Renal pelvis (tissue), 1 donor: ENCODE measurements at regions not wholly inside any gene's neighbourhood (a gene's known extent, or its start where the extent isn't known, plus 50 kb on each side); places are given as distances from the start of the nearest gene placed in this dataset.
"Not testable (repeated sequence)": the region's sequence is repeated elsewhere in the genome, so short reads cannot be mapped to it uniquely, and the experiment has no call there.

Experiments
- DNase-seq: peaks from one replicate; pipeline ENCODE4 v3.0.0-alpha.2; 2013

DNA sequence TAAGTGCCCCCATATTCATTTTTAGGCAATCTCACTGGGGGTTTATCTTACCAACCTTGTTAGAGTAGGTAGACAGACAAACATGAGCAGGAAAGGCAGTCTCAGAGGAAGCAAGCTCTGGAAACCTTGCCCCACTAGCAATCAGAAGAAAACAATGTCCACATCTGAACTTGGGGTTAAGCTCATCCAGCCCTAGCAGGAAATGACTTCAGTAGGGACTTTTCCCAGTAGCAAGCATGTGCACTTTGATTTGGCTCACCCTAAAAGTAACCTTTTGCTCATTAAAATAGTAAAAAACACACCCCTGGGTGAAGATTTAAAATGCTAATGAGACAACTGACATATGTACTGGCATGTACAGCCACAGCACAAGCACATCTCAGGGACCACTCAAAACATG lies 175.5 kb downstream of the AKAIN1 start:
- no peak for DNase-seq

DNA sequence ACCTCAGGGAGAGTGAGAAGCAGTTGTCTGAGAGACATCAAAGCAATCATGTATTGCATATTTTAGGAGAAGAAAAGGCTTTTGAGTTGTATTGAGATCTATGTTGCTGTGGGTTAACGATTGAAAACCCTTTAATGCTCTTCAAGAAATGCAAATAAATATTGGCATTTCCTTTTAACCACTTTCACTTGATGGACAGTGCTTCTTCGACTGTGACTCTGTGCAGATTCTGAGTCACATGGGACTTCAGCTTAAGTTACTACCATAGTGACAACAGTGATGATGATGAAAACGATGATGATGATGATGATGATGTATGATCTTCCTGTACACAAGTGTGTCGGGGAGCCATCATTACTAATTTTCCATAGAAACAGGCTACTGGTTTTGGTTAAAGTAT lies 181.8 kb downstream of the AKAIN1 start:
- no peak for DNase-seq

DNA sequence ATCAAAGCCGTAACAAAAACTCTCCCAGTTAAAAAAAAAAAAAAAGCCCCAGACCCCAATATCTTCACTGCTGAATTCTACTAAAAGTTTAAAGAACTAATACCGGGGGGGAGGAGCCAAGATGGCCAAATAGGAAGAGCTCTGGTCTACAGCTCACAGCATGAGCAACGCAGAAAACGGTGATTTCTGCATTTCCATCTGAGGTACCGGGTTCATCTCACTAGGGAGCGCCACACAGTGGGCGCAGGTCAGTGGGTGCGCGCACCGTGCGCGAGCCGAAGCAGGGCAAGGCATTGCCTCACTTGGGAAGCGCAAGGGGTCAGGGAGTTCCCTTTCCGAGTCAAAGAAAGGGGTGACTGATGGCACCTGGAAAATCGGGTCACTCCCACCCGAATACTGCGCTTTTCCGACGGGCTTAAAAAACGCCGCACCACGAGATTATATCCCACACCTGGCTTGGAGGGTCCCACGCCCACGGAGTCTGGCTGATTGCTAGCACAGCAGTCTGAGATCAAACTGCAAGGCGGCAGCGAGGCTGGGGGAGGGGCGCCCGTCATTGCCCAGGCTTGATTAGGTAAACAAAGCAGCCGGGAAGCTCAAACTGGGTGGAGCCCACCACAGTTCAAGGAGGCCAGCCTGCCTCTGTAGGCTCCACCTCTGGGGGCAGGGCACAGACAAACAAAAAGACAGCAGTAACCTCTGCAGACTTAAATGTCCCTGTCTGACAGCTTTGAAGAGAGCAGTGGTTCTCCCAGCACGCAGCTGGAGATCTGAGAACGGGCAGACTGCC lies 192.8 kb downstream of the AKAIN1 start:
- DNase-seq = not testable (repeated sequence)

DNA sequence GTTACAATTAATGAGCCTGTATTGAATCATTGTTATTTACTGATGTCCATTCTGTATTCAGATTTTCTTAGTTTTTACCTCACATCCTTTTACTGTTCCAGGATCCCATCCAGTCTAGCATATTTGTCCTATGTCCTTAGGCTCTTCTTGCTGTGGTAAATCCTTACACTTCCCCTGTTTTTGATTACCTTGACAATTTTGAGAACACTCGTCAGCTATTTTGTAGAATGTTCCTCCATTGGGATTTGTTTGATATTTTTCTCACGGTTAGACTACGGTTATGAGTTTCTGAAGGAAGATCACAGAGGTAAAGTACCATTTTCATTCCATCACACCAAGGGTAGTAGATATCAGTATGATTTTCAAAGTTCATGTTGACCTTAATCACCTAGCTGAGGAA lies 202.3 kb downstream of the AKAIN1 start:
- DNase-seq = no peak

DNA sequence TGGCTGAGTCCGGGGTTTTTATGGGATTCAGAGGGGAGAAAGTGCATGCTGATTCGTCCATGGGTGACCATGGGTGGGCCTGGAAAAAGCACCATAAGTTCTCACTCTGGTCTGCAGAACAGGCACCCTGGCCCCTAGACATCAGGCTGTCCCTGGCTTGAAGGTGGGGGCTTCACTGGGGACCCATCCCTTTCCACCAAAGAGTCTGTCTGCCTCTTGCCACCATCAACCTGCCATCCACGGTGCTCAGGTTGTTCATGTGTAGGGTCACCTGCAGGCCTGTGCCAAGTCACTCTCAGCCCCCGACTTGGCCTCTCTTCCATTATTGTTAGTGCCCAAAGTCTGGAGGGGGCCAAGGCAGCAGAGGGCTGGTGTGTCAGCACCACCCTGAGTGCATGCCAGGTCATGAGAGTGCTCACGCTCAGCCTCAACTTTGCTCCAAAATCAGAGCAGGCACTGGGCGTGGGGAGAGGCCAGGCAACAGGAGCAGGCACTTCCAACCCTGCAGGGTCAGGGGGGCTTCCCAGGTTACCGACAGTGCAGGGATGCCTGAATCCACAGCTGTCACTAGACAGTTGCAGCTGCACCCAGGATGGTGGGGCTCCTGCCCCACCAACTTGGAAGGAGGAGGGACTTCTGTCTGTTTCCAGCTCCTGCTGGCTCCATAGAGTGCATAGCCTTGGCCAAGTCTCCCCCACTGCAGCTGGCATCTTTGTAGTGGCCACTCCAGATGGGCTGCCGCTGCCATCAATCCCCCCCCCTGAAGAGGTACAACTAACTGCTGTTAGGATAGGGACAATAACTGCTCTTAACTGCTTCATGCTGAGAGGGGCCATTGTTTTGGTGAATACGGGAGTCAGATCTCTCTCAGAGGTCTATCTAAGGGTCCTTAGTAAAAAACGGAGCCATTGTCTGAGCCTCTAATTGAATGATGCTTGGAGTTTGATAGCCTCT lies 209.3 kb downstream of the AKAIN1 start:
- DNase-seq = no peak

DNA sequence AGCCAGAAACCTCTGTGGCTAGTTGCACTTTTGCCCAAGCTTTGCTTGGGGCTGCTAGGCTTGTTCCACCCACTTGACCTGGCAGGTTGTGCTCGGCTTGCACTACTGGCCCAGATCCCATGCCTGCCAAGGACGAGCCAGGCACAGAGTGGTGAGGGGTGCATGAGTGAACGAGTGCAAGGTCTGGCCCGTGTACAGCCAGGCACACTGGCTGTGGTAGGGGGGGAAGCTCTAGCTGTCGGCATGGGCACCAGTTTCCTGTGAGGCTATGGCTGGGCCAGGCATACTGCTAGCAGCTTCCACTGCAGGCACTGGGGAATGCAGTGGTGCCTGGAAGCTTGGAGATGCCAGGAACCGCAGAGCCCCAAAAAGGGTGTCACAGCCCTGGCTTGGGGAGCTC lies 210.4 kb downstream of the AKAIN1 start:
- no peak for DNase-seq

DNA sequence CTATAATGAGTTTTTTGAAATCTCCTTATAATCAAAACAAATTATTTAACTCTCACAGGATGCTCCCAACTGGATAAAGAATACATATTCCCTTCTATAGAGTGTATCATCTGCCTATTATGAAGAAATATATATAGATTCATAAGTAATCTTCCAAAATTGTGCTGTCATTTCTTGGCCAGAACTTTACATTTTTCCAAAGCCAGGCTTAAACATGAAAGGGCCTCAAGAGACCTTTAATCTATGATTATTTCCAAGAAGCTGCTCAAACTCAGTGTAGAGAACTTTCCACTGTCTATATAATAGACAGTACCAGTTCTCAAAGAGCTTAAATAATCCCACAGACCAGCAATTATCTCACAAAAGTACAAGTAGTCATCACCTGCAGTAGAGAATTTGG lies 211.0 kb downstream of the AKAIN1 start:
- DNase-seq = no peak

DNA sequence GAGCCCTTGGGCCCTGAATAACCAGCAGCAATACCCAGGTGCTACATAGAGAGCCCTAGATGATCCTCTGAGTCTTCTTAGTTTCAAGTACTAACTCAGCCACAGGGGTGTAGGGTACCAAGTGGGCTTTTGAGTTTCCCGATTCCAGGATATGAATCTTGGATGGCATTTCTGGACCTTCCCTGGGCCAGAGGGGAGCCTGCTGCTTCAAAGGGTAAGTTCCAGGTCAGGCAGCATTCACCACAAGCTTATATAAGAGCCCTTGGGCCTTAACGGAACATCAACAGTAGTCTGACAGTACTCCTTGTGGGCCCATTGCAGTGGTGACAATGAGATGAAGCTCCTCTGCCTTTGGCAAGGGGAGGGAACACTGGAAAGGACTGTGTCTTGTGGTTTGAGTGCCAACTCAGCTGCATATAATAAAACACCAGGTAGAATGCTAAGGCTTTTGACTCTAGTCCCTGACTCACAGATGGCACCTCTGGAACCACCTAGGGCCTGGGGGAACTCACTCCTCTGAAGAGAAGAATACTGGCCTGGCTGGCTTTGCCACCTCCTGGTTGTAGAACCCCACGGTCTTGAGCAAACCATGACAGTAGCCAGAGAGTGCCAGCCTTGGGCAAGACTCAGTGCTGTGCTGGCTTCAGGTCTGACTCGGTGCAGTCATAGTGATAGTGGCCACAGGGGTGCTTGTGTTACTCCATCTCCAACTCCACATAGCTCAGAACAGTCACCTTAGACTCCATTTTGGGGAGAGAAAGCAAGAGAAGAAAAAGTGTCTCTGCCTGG lies 235.7 kb downstream of the AKAIN1 start:
- DNase-seq = no peak

DNA sequence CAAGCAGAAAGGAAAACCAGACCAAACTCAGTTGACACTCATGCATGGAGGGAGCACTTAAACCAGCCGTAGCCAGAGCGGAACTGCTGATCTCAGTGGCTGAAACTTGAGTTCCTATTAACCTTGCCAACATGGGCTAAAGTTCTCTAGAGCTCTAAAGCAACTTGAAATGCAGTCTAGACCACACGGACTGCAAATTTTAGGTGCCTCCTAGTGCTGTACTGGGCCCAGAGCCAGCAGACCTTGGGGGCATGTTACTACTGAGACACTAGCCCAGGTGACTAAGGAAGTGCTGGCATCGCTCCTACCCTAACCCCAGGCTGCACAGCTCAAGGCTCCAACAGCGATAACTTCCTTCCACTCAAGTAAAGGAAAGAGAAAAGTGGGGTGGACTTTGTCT lies 236.5 kb downstream of the AKAIN1 start:
- no peak for DNase-seq

DNA sequence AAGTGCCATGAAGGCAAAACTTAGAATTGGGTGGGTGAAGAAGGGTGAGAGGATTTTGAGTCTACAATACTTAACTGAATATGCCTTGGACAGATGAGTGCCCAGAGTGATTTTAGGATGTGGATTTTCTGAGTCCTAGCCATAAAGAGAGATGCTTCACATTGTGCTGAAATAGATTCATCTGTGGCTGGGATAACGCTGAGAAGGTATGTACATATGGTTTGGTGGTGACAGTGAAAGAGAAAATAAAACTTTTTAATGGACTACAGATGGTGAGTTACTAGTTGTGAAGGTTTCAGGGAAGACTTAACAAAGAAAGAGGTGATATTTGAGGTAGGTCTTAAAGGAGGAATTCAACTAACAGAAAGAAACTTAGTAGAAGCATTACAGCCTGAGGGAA lies 265.8 kb downstream of the AKAIN1 start:
- no peak for DNase-seq

DNA sequence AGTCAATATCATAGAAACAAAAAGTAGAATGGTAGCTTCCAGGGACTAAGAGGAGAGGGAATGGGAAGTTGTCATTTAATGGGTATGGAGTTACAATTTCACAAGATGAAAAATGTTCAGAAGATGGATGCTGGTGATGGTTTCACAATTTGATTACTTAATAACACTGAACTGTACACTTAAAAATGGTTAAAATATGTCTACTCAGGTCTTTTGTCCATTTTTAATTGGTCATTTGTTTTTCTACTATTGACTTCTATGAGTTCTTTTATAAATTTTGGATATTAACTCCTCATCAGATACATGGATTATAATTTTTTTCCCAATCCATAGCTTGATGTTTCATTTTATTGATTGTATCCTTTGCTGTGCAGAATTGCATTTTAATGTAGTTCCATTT lies 275.5 kb downstream of the AKAIN1 start:
- DNase-seq = no peak

DNA sequence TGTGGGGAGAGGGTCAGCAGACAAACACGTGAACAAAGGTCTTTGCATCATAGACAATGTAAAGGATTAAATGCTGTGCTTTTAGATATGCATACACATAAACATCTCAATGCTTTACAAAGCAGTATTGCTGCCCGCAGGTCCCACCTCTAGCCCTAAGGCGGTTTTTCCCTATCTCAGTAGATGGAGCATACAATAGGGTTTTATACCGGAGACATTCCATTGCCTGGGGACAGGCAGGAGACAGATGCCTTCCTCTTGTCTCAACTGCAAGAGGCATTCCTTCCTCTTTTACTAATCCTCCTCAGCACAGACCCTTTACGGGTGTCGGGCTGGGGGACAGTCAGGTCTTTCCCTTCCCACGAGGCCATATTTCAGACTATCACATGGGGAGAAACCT lies 279.5 kb downstream of the AKAIN1 start:
- DNase-seq = not testable (repeated sequence)

DNA sequence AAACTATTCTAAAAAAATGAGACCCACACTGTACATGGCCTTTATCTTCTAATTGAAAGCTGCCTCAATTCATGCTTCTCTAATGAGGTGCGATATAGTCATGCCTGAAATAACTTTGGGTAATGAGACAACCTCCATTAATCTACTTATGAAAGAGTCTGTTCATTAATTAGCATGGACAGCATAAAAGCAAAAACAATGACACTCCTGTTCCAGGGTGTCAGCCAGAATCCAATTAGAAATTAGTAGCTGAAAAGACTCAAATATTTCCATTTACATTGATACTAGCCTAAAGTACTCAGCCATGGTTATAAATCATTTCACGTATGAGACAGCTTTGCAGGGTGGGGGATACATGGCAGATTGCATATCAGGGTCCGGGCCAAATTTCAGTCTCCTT lies 288.7 kb downstream of the AKAIN1 start:
- no peak for DNase-seq

DNA sequence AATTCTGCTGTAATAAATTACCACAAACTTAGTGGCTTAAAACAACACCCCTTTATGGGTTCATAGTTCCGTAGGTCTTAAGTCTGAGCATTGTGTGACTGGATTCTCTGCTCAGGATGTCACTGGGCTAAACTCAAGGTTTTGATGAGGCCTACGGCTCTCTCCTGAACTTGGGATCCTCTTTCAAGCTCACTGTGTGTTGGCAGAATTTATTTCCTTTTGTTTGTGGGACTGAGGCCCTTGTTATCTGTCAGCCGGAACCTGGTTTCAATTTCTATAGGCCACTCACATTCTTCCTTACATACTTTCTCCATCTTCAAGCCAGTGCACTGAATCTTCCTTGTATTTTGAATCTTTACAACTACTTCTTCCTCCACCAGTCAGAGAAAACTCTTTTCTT lies 290.2 kb downstream of the AKAIN1 start:
- DNase-seq = peak; percentile 46

DNA sequence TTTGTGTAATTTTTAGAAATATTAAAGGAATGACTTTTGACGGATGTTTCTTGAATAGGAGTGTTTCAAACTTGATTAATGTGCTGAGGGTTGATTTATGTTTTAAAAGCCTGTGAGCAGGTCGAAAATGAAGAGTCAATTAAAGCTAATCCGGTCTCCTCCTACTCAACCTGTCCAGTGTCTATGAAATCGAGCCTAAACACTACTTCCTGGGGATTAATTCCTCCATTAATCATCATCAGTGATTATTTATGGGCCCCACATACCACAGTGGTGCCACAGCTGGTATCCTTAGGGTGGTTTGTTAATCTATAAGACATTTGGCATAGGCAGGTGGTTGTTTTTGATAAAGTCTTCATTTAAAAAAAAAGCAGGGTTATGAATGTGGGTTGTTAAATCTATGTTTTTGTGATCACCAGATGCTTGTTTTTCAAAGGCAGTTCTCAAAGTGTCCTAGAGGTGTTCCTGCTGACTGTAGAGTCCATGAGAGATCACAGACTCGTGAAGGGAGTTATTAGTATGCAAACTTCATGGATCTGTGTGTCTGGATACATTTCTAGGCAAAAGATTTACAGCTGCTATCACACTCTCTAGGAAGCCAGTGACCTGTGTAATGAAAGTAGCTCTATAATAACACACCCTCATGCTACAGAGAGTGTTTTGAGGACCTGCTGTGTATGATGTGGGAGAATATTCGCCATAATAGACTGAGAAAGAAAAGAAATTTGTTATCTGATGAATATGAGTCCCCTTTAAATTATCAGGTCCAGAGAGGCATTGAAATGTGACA lies 308.6 kb downstream of the AKAIN1 start:
- DNase-seq = peak; percentile 58

DNA sequence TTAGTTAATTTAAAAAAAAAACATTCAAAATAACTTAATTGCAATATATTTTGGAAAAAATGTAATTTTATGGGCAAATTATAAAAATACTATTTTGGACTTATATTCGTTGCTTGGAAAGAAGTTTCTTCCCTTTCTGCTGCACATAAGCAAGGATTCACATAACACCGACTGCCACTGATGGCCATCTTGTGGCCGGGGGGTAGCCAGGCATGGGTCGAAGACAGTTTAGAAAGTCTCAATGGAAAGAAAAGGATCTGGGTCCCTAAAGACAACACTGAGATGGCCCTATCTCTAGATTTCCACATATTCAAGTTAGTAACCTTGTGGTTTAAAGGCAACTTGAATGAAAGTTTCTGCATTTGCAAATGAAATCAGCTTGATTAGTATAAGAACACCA lies 318.6 kb downstream of the AKAIN1 start:
- no peak for DNase-seq

DNA sequence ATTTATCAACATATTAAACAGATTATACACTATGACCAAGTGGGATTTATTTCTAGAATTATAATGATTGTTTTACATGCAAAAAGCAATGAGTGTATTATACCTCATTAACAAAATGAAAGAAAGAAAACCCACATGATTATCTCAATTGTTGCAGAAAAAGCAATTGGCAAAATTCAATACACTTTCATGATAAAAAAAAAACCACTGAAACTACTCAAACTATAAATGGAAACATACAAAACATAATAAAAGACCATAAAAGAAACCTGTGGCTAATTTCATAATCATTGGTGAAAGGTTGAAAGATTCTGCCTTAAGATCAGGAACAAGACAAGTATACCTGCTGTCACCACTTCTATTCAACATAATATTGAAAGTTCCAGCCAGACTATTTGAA lies 325.9 kb downstream of the AKAIN1 start:
- no peak for DNase-seq

DNA sequence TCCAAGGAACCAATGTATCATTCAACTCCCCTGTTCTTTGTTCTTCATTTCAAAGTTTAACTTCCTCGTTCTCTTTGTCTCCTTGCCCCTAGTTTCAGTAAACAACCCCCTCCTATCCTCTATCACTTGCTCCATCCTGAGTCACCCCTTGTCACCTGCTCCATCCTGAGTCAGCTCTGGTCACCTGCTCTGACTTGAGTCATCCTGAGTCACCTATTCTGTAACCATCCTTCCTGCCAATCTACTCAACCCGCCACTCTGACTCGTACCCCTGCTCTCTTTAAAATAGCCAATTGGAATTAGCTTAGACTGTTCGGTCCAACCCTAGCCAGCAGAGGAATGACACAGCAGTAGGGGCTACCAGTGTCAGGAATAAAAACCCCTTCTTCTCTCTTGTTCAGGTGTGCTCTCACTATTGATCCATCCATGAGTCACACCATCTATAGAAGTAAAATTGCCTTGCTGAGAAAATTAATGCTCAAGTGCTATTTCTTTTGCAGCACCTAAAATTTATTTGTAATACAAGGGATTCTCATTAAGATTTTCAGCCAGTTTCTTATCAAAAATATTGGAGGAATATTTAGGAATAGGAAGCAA lies 326.8 kb downstream of the AKAIN1 start:
- no peak for DNase-seq

DNA sequence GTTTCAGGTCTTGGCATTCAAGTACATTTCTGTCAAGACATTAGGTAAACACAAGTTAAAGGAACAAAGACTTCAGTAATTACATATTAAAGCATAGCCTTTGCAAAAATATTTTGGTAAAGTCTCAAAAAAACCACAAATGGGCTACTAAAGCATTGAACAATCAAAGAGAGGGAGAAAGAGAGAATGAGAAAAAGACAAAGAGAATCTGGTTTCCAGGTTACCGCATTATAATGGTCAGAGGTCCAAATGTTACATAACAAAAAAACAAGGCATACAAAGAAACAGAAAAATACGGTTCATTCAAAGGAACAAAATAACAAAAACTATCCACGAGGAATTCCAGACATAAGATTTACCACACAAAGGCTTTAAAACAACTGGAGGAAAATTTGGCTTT lies 327.9 kb downstream of the AKAIN1 start:
- DNase-seq = no peak

DNA sequence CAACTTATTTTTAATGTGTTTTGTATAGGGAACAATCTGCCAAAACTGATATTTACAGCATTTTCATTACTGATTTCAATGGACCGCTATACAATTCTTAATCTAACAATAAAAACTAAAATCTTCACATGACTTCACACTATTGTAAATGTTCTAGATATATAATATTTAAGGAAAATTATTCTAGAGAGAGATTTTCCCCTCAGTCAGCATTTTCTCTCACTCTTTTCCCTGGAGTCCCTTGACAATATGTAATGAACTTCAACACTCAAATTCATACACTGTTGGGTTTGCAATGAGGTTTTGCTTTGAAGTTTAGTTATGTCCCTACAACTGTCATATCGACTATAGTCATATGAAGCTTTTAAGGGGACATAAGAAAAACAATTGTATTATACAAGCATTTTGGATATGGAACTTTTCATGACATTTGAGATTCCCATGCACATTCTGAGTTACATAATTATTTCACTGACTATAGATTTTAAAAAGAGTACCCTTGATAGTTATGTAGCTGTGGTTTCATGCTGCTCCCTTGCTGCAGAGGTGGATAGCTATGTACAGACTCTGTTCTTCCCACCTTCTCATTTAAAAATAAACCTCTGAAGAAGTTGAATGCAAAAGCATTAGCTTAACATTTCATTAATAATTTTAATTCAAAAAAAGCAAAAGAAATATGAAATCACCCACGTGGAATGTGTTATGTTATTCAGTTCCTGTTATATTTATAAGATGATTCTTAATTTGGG lies 338.5 kb downstream of the AKAIN1 start:
- DNase-seq = no peak
